DMS79 treated with DMSO at 0.1 percent for 48 hours (cell line): ENCODE measurements at regions not wholly inside any gene's neighbourhood (a gene's known extent, or its start where the extent isn't known, plus 50 kb on each side); places are given as distances from the start of the nearest gene placed in this dataset.

Source experiments
- DNase-seq: peaks from one replicate; lab custom pipeline; 2025; lab: John Stamatoyannopoulos, UW

GRCh38 chr12:75974323-75975187 is 57.0 kb downstream of the PHLDA1 start:
- DNase-seq = no peak

- DNase-seq = no peak
These were observed 60.3 kb downstream of the PHLDA1 start for GRCh38 chr12:75971253-75971652.

- DNase-seq = no peak
These were observed 61.3 kb downstream of the PHLDA1 start for GRCh38 chr12:75970310-75970709.

DNA sequence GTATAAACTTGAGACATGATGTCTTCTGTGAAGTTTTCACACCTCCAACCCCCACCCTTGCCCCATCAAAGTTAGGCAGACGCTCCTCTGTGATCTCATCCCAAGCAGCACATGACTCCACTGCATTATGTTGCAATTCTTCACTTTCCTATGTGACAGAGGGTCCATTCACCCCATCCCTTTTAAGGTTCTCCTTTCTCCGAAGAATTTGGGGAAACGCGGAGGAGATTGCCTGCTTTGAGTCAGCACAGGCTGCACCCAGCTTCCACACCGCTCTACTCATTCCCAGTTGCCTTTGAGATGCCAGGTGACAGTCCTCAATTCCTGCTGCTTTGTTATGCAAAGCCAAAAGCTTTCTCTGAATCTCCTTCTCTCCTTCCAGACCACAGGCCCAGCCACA is 61.8 kb downstream of the PHLDA1 start:
- DNase-seq = no peak

DNA sequence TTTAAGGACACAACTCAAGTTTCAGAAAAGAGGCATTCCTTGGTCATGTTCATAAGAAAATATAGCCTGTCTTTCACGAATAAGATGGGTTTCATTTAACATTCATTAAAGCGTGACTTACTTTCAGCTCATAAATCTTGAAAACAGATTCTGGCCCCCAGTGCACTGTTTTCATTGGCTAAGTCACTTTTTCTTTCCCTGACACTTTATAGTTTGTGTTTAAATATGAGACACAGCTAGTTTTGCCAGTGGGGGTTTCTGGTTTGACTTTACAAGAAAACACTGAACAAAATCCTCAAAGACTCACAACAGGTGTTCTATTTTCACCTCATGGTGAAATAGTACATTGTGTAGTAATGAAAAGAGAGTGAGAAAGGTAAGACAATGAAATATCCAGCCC is 65.9 kb downstream of the PHLDA1 start:
- no peak for DNase-seq

DNA sequence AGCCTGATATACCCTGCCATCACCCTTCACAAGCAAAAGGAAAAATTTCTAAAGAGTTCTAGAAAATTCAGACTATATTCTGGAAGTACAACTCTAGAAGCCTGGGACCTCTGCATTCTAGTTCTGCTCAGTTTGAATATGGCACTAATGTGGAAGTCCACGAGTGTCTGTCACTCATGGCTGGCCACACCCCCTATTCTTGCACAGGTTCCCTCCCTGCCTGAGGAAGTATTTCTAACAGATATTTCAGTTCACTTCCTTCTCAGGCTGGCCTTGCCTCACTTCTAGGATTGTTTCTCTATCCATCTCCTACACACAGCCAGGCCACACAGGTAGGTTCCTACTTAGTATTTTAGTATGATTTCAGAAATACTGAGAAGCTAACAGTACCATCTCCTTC is 67.4 kb downstream of the PHLDA1 start:
- DNase-seq = no peak

- DNase-seq = no peak
These were observed 69.7 kb downstream of the PHLDA1 start for GRCh38 chr12:75961878-75962277.

DNA sequence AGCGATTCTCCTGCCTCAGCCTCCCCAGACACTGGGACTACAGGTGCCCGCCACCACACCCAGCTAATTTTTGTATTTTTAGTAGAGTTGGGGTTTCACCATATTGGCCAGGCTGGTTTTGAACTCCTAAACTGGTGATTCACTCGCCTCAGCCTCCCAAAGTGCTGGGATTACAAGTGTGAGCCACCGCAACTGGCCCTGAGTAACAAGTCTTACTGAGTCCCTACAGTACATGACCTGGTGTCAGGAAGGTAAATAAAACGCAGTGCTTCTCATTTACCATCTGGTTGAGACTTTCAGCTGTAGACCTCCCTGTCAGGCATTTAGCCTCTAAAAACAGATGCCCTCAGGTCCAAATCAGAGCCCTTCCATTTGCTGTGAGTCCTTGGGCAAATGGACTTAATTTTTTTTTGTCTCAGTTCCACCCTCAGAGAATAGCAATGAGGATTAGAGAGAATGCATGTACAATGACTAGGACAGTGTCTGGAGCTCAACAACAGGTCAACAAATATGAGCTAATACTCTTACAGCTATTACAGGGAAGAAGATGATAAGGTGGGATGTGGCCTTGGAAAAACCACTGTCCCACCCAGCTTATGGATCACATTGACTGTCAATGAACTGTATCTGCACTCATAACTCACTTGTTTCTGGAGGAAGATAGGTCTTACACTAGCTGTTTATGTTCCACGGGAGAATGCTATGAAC is 70.5 kb downstream of the PHLDA1 start:
- DNase-seq = no peak

- DNase-seq = peak; percentile 16
These were observed 71.3 kb downstream of the PHLDA1 start for GRCh38 chr12:75960086-75960910.

GRCh38 chr12:75959506-75959905 is 72.1 kb downstream of the PHLDA1 start:
- no peak for DNase-seq

DNA sequence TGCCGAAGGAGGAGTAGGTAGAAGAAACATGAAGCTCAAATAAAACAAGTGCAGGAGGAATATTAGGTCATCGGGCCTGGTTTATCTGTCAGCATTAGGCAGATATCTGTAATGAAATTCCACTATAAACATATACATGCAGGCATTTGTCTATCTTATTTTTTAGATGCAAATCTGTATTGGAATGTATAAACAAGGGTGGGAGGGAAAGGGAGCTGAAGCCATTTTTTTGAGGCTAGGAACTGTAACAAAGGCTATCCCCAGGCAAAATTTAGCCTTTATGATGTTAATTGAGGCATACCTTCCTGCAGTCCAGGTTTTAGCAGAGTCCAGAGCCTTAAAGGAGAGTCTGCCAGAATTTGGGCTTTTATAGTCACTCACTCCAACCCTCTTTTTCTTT is 72.5 kb downstream of the PHLDA1 start:
- DNase-seq = no peak

GRCh38 chr12:75955251-75955650 is 76.3 kb downstream of the PHLDA1 start:
- no peak for DNase-seq

DNA sequence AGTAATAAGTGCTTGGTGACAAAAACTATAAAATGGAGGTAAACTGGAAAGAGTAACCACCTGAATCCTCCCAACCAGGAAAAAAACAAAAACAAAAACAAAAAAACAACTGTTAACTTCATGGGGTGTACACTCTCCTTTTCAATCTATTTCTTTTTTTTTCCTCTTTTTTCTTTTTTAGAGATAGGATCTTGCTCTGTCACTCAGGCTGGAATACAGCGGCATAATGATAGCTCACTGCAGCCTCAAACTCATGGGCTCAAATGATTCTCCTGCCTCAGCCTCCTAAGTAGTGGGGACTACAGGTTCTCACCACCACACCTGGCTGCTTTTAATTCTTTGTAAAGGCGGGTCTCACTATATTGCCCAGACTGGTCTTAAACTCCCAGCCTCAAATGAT is 76.8 kb downstream of the PHLDA1 start:
- no peak for DNase-seq

- no peak for DNase-seq
These were observed 77.5 kb downstream of the PHLDA1 start for GRCh38 chr12:75954041-75954440.

DNA sequence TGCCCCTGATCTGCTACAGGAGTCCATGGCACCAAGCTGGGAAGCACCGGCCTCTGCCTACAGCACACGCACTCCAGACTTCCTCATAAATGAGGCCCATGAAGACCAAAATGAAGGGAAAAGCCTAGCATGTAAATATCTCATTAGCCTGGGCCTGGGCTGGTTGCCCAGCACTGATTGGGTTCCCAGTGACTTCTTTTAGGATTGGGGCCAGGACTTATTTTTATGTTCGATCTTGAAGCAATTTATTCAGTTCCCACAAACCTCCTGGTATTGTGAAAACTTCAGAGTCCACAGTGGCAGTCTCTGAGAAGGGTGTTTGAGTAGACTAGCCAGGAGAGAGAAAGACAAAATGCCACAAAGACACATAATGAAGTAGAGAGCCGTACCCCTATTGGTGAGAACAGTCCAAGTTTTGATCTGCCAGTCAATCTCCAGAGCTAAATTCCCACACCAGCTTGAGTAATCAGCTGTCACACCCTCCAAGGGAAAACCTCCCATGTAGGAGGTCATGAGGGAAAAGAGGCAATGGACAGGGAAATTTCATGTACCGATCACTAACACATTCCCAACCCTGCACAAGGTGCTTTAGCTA is 78.2 kb downstream of the PHLDA1 start:
- no peak for DNase-seq

- no peak for DNase-seq
These were observed 79.9 kb downstream of the PHLDA1 start for GRCh38 chr12:75951399-75952278.

- no peak for DNase-seq
These were observed 84.3 kb downstream of the PHLDA1 start for GRCh38 chr12:75947156-75947723.

- no peak for DNase-seq
These were observed 86.0 kb downstream of the PHLDA1 start for GRCh38 chr12:75945581-75945980.

DNA sequence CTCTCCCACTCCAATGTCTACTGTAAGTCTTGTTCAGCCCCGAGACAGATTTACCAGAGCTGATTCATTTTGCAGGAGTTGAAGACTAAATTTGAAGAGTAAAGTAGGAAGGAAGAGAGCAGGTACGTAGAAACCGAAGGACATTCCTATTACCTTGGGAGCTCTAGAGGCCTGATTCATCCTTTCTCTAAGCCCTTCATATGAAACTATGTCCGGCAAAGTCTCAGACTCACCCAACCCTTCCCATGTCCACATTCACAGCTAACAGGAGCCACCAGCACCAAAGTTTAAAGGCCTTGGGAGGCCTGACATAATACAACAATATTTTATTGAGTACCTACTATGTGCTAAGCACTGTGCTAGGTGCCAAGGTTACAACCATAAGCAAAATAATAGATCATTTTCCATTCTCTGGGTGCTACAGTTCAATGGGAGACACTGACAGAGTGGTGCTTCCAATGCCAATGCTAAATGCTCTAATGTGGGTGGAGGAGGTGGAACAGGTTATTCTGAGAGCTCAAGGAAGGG is 86.6 kb downstream of the PHLDA1 start:
- DNase-seq = no peak

DNA sequence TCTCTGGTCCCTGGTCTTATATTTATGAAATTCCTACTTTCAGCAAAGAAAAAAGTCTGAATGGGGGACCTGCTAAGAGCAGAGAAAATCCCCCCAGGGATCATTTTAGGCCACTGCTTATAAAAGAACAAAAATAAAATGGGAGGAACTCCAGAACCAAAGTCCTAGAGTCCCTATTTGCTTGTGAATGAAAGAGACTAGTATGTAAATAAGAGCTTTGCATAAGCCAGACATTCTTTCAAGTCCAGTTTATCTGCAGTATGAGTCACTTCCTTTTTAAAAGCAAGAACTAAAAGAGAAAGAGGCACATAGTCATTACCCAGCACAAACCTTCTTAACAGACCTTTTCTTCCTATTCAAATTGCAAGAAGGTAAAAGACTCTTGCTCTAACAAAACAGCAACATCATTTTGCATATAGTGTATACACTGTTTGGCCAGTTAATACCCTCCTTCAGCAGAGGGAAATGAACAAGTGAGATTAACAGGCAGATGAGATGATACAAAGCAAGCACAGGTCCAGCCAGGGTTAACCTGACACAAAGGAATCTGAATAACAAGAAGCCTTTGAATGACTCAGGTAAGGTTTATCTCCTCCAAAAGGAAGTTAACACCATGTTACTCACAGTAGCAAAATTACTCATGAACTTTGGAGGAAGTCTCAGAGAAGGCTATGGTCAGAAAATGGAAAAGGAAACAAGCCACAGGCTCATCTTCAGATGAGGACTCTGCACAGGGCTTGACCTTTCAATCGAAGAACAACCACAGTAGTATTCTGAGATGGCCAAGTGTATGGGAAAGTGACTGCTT is 87.3 kb downstream of the PHLDA1 start:
- DNase-seq = no peak
